Lower leg skin (tissue), 4 donors: ENCODE measurements at regions not wholly inside any gene's neighbourhood (a gene's known extent, or its start where the extent isn't known, plus 50 kb on each side); places are given as distances from the start of the nearest gene placed in this dataset.

ENCODE experiments used
- DNase-seq, 2 donors: peaks; one replicate each; pipeline ENCODE4 v3.0.0-alpha.2; 2019; ENCODE audit warnings: low spot score in 2 of 2
- H3K4me3 ChIP-seq: fragments of 200-600 bp; sonication (generic); 2 replicates; pipeline ENCODE4 v1.5.1; 2017; ENCODE audit warnings: mild to moderate bottlenecking, low read depth; ENCODE audit not compliant: poor library complexity, severe bottlenecking
- POLR2A ChIP-seq, 2 donors: fragments of 450-650 bp; IDR thresholded peaks; one replicate each; pipeline ENCODE4 v1.6.1; 2016 to 2017; ENCODE audit warnings: antibody characterized with exemption in 2 of 2, mild to moderate bottlenecking in 1 of 2, moderate library complexity in 1 of 2
- WGBS, 2 donors: methylation state at CpG; one replicate each; pipeline ENCODE4 v1.1.5; 2018; 5-methylcytosine and 5-hydroxymethylcytosine counted together
- intact Hi-C: fragments of 100-400 bp; cut with DNase I; formaldehyde crosslinking; loops from one replicate; pipeline ENCODE4 v1.15.0; 2023; ENCODE audit warnings: low total_unique reads
- TF ChIP-seq, protein P1 (sequence below), 3 donors: fragments of 450-650 bp; IDR thresholded peaks; one replicate each; pipeline ENCODE4 v1.5.1; 2016; ENCODE audit warnings: antibody characterized with exemption in 3 of 3, mild to moderate bottlenecking in 3 of 3, moderate library complexity in 2 of 3

DNA sequence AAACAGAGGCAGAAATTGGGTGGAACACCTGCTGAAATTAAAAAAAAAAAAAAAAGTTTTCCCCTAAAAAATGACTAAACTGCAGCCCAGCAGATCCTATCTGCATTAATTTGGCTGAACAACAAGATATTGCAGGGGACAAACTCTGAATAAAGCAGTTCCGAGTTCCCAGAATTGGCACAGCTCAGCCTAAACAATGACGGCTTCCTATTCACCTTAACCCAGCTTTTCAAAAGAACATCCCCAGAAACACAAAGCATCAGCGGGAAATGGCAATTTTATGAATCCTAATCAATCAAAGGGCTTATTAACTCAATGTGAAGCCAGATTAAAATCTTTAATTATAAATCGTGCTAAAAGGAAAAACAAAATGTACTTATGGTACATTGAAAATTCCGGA is 497.8 kb upstream of the ZFHX3 start:
- TF ChIP-seq, protein P1, sequence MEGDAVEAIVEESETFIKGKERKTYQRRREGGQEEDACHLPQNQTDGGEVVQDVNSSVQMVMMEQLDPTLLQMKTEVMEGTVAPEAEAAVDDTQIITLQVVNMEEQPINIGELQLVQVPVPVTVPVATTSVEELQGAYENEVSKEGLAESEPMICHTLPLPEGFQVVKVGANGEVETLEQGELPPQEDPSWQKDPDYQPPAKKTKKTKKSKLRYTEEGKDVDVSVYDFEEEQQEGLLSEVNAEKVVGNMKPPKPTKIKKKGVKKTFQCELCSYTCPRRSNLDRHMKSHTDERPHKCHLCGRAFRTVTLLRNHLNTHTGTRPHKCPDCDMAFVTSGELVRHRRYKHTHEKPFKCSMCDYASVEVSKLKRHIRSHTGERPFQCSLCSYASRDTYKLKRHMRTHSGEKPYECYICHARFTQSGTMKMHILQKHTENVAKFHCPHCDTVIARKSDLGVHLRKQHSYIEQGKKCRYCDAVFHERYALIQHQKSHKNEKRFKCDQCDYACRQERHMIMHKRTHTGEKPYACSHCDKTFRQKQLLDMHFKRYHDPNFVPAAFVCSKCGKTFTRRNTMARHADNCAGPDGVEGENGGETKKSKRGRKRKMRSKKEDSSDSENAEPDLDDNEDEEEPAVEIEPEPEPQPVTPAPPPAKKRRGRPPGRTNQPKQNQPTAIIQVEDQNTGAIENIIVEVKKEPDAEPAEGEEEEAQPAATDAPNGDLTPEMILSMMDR (IDR thresholded peaks at IDR 0.05): no peak
- TF ChIP-seq POLR2A (IDR thresholded peaks at IDR 0.05): no peak
- no peak for DNase-seq
- WGBS, 2 donors: 35 to 38% methylated on average over 5 of the region's 5 CpGs
- intact Hi-C loops: no loop called here
- no peak overlapping the region for H3K4me3 ChIP-seq

DNA sequence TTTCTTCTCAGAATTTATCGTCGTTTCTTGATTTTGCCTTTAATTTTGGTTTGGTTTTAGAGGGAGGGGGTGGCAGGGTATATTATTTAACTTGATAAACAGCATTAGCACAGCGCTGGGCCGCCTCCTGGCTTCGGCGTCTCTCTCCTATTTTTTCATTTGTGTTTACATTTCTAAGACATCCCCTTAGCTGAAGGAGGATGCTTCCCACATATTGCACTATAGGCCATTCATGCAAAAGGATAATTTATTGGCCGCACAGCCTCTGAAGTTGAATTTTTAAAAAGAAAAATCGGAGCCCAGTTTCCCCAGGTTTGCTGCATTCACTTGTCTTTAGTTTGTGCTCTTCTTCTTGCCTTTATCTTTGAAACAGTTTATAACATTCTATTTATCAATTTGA is 497.4 kb upstream of the ZFHX3 start:
- no peak overlapping the region for H3K4me3 ChIP-seq
- WGBS, 2 donors: 82 to 83% methylated on average over 8 of the region's 8 CpGs
- TF ChIP-seq POLR2A (IDR thresholded peaks at IDR 0.05): no peak
- TF ChIP-seq, protein P1 (IDR thresholded peaks at IDR 0.05): no peak
- no peak for DNase-seq
- intact Hi-C loops: no loop called here

DNA sequence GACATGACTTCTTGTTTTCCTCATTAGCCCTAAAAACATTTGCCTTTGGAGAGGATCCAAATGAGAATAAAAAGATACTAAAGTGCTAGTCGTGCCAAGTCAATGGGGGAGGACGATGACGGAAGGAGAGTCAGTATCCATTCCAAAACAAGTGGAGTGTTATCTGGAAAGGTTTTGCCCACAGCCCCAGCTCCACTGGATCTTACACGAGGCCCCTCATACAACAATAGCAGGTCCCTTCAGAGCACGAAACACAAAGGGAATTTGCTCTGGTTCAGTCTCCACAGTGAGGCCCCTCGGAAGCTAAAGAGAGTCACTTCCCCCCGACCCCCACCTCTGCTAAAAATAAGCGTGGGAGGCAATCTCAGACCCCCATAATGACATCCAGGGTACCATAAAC is 496.9 kb upstream of the ZFHX3 start:
- intact Hi-C loops: no loop called here
- DNase-seq: no peak
- TF ChIP-seq, protein P1 (IDR thresholded peaks at IDR 0.05): no peak
- no peak for TF ChIP-seq POLR2A (IDR thresholded peaks at IDR 0.05)
- 49 to 55% methylated on average over 8 of the region's 8 CpGs for WGBS, 2 donors
- H3K4me3 ChIP-seq: no peak overlapping the region

DNA sequence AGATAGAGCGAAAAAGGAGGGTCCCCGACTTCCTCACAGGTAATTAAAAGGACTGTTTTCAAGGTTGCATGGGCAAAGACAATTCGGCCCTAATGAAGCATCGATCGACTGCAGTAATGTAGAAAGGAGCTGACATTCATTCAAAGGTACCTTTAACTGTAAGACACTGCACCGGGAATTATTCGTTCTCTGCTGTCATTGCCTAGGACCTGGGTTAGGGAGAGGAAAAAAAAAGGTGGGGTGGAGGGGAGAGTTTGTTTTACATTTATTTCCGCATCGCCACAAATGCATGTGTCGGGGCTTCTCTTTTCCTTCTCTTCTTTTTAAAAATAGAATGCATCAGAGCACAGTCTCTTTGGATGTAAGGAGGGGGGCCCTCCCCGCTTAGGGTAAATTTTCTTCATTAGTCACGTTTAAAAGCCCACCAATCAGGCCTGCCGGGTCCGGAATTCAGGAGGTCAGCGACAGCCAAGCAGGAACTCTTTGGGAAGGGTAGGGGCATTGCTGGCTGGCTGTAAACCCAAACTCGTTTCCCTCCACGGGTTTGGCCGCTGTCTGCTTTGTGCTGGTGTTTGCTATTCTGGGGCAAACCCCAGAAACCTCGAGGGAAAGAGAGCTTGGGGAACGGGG is 496.2 kb upstream of the ZFHX3 start:
- TF ChIP-seq, protein P1 (IDR thresholded peaks at IDR 0.05): no peak
- no peak for TF ChIP-seq POLR2A (IDR thresholded peaks at IDR 0.05)
- WGBS, 2 donors: 50 to 51% methylated on average over 20 of the region's 20 CpGs
- no peak overlapping the region for H3K4me3 ChIP-seq
- no peak for DNase-seq
- intact Hi-C loops: no loop called here

DNA sequence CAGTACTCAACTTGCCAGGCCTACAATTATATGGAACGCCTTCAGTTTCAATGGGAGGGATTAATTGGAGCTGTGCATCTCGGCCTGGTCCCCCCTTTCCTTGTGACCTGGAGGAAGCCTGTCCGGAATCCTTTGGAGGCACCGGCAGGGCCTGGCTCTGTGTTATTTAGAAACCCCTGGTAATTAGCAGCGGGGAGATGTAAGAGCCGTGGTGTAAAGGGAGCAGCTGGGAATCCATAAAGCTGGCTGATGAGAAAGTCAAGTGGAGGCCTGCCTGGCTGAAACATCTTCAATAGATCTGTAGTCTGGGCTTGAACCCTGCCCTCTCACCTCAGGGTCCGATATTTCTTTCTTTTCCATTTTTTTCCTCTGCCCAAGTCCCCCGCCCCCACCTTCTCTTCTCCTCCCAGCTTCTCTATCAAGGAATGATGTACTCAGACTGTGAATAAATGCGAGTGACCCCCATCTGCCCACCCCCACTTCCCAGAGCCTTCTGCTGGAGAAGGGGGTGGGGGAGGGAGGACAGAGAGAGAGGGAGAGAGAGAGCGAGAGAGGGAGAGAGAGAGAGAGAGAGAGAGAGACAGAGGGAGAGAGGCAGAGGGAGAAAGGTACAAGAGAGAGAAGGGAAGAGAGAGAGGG is 495.5 kb upstream of the ZFHX3 start:
- H3K4me3 ChIP-seq: no peak overlapping the region
- 74 to 78% methylated on average over 10 of the region's 10 CpGs for WGBS, 2 donors
- DNase-seq: no peak
- TF ChIP-seq, protein P1 (IDR thresholded peaks at IDR 0.05): no peak
- TF ChIP-seq POLR2A (IDR thresholded peaks at IDR 0.05): no peak
- intact Hi-C loops: no loop called here

DNA sequence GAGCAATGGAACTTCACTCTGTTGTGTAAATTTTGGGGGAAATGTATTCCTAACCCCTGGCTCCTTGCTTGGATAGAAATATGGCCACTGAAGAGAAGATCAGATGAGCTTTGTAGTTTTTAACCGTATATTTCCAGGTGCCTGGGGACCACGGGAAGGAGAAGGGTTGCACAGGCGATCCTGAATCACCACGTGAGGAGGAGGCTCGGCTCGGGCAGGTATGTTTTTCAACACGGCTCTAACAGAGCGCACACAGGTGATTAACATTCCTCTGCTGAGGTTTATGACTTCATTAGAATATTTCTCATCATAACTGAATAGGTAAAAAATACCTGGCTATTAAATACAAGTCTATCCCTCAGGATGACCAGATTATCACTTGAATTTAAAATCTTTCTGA is 495.0 kb upstream of the ZFHX3 start:
- 48 to 57% methylated on average over 8 of the region's 8 CpGs for WGBS, 2 donors
- no peak for TF ChIP-seq POLR2A (IDR thresholded peaks at IDR 0.05)
- intact Hi-C loops: no loop called here

More for the DNA sequence above, 495.0 kb upstream of the ZFHX3 start:
- H3K4me3 ChIP-seq: no peak overlapping the region
- DNase-seq: no peak
